ENCODE measurements at regions not wholly inside any gene's neighbourhood (a gene's known extent, or its start where the extent isn't known, plus 50 kb on each side); places are given as distances from the start of the nearest gene placed in this dataset.
"Not testable (repeated sequence)": the region's sequence is repeated elsewhere in the genome, so short reads cannot be mapped to it uniquely, and the experiment has no call there.

GRCh38 chr13:73324842-73325722 is 266.3 kb downstream of the KLF5 start:
- DNase-seq: no peak

GRCh38 chr13:73323615-73324014 is 264.8 kb downstream of the KLF5 start:
- DNase-seq: no peak

- DNase-seq: no peak
Observed at GRCh38 chr13:73321043-73321442, 262.2 kb downstream of the KLF5 start.

- no peak for DNase-seq
Observed at GRCh38 chr13:73317140-73317539, 258.3 kb downstream of the KLF5 start.

GRCh38 chr13:73310366-73310765 is 251.6 kb downstream of the KLF5 start:
- DNase-seq: no peak

- no peak for DNase-seq
Observed at GRCh38 chr13:73307481-73307880, 248.7 kb downstream of the KLF5 start.

GRCh38 chr13:73306688-73307087 is 247.9 kb downstream of the KLF5 start:
- no peak for DNase-seq

- peak in 1 of 5 experiments; percentile 23 for DNase-seq
Observed at GRCh38 chr13:73304442-73304841, 245.6 kb downstream of the KLF5 start.

- peak in 2 of 5 experiments; percentile 3 to 67 for DNase-seq
Observed at GRCh38 chr13:73303851-73304250, 245.0 kb downstream of the KLF5 start.

GRCh38 chr13:73301622-73302021 is 242.8 kb downstream of the KLF5 start:
- DNase-seq: not testable (repeated sequence)

- no peak for DNase-seq
Observed at GRCh38 chr13:73300718-73301425, 242.1 kb downstream of the KLF5 start.

GRCh38 chr13:73299787-73300186 is 241.0 kb downstream of the KLF5 start:
- no peak for DNase-seq

GRCh38 chr13:73293913-73294523 is 235.2 kb downstream of the KLF5 start:
- no peak for DNase-seq

- DNase-seq: no peak
Observed at GRCh38 chr13:73292127-73292526, 233.3 kb downstream of the KLF5 start.

- no peak for DNase-seq
Observed at GRCh38 chr13:73290844-73291243, 232.0 kb downstream of the KLF5 start.

GRCh38 chr13:73288596-73288995 is 229.8 kb downstream of the KLF5 start:
- no peak for DNase-seq

- no peak for DNase-seq
Observed at GRCh38 chr13:73287831-73288230, 229.0 kb downstream of the KLF5 start.

- DNase-seq: no peak
Observed at GRCh38 chr13:73286942-73287620, 228.3 kb downstream of the KLF5 start.

- no peak for DNase-seq
Observed at GRCh38 chr13:73286177-73286576, 227.4 kb downstream of the KLF5 start.

GRCh38 chr13:73284081-73284874 is 225.5 kb downstream of the KLF5 start:
- no peak for DNase-seq

GRCh38 chr13:73283636-73284035 is 224.8 kb downstream of the KLF5 start:
- DNase-seq: no peak

- DNase-seq: no peak
Observed at GRCh38 chr13:73281746-73282145, 222.9 kb downstream of the KLF5 start.
